Adrenal gland (tissue), 9 donors: ENCODE measurements at regions not wholly inside any gene's neighbourhood (a gene's known extent, or its start where the extent isn't known, plus 50 kb on each side); places are given as distances from the start of the nearest gene placed in this dataset.

Experiments used
- DNase-seq, 7 donors: peaks; one replicate each; pipeline ENCODE4 v3.0.0-alpha.2; 2019 to 2020
- H3K27ac ChIP-seq, 5 donors: fragments of 200-600 bp; sonication (generic) in 4 of 5; 1 replicate in 3 of 5; 2 replicates in 2 of 5; pipeline versions ENCODE4 v1.5.1 to v1.8.0; 2016 to 2020; ENCODE audit warnings: mild to moderate bottlenecking in 1 of 5
- H3K27me3 ChIP-seq: fragments of 200-600 bp; 2 replicates; pipeline ENCODE4 v1.8.0; 2021
- H3K36me3 ChIP-seq, 2 donors: fragments of 200-600 bp; replicated peaks in 1 of 2; 1 replicate in 1 of 2; 2 replicates in 1 of 2; pipeline versions ENCODE4 v1.5.1 to v1.8.0; 2018 to 2022
- H3K4me1 ChIP-seq, 2 donors: fragments of 200-600 bp; replicated peaks in 1 of 2; 1 replicate in 1 of 2; 2 replicates in 1 of 2; pipeline versions ENCODE4 v1.5.1 to v1.8.0; 2018 to 2021
- H3K4me3 ChIP-seq, 4 donors: fragments of 200-600 bp; sonication (generic) in 3 of 4; one replicate each; pipeline ENCODE4 v1.5.1; 2016 to 2018
- H3K9me3 ChIP-seq, 3 donors: fragments of 200-600 bp; sonication (generic) in 1 of 3; replicated peaks in 1 of 3; 1 replicate in 2 of 3; 2 replicates in 1 of 3; pipeline versions ENCODE4 v1.5.1 to v1.8.0; 2016 to 2021
- POLR2A ChIP-seq, 2 donors: fragments of 450-650 bp; IDR thresholded peaks; one replicate each; pipeline ENCODE4 v1.6.1; 2017; ENCODE audit warnings: antibody characterized with exemption in 2 of 2, mild to moderate bottlenecking in 2 of 2, moderate library complexity in 1 of 2
- WGBS, 4 donors: extraction: QIAGEN DNeasy Blood & Tissue Kit in 2 of 4; methylation state at CpG; one replicate each; pipeline versions ENCODE4 v1.1.5 to v1.1.7; 2013 to 2017; 5-methylcytosine and 5-hydroxymethylcytosine counted together
- intact Hi-C, 2 donors: fragments of 100-400 bp; cut with DNase I; formaldehyde crosslinking; loops; one replicate each; pipeline versions ENCODE4 v1.14.1 to v1.15.0; 2022 to 2023
- TF ChIP-seq, protein P1 (sequence below), 6 experiments: fragments of 450-650 bp in 4 of 6; fragments of 200-600 bp in 2 of 6; sonication (generic) in 1 of 6; IDR thresholded peaks; 1 replicate in 5 of 6; 2 replicates in 1 of 6; pipeline versions ENCODE4 v1.5.1 to v1.8.0; 2016 to 2021; ENCODE audit warnings: antibody characterized with exemption in 6 of 6, mild to moderate bottlenecking in 2 of 6, moderate library complexity in 1 of 6
- donor health status: healthy with polysubstance abuse.
- donor health status: Bipolar disorder and iron deficiency.
- donor health status: DM: yes; HTN: yes; CAD: no.
- donor health status: DM: no; HTN: no; CAD: no.
- donor health status: DM: no; HTN: no; CAD: no.

DNA sequence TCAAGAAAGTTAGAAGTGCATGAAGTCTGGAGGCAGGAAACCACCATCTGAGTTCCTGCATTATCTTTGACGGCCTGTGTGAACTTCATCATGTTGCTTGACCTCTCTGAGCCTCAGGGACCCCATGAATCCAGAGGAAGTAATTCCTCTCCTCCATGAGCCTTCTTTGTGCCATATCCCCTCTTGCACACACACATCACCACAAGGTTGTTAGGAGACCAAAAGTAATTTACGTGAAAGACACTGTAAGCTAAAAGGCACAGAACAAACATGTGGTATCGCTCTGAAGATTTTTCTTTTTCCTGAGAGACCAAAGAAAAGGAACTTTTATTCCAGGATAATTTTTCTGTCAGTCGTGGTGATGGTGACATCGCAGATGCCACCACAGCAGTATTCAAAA, 55.9 kb upstream of the BCL6 start:
- Histone ChIP-seq H3K4me1 (peaks cover 0 to under 1% of the 10 kb centered on the region in 2 donors), H3K4me3 (no peak overlapping the region), H3K27me3 (no peaks in the 10 kb centered on the region), H3K9me3 (no peaks in the 10 kb centered on the region), H3K27ac (no peak overlapping the region), H3K36me3 (no peaks in the 10 kb centered on the region)
- TF ChIP-seq, protein P1, sequence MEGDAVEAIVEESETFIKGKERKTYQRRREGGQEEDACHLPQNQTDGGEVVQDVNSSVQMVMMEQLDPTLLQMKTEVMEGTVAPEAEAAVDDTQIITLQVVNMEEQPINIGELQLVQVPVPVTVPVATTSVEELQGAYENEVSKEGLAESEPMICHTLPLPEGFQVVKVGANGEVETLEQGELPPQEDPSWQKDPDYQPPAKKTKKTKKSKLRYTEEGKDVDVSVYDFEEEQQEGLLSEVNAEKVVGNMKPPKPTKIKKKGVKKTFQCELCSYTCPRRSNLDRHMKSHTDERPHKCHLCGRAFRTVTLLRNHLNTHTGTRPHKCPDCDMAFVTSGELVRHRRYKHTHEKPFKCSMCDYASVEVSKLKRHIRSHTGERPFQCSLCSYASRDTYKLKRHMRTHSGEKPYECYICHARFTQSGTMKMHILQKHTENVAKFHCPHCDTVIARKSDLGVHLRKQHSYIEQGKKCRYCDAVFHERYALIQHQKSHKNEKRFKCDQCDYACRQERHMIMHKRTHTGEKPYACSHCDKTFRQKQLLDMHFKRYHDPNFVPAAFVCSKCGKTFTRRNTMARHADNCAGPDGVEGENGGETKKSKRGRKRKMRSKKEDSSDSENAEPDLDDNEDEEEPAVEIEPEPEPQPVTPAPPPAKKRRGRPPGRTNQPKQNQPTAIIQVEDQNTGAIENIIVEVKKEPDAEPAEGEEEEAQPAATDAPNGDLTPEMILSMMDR (IDR thresholded peaks at IDR 0.05), result no peak
- no peak for TF ChIP-seq POLR2A (IDR thresholded peaks at IDR 0.05)
- no peak for DNase-seq
- 87 to 93% (median 88%) methylated on average over 5 of the region's 5 CpGs for whole genome bisulfite sequencing, 4 donors
- intact Hi-C loops, result no loop called here

DNA sequence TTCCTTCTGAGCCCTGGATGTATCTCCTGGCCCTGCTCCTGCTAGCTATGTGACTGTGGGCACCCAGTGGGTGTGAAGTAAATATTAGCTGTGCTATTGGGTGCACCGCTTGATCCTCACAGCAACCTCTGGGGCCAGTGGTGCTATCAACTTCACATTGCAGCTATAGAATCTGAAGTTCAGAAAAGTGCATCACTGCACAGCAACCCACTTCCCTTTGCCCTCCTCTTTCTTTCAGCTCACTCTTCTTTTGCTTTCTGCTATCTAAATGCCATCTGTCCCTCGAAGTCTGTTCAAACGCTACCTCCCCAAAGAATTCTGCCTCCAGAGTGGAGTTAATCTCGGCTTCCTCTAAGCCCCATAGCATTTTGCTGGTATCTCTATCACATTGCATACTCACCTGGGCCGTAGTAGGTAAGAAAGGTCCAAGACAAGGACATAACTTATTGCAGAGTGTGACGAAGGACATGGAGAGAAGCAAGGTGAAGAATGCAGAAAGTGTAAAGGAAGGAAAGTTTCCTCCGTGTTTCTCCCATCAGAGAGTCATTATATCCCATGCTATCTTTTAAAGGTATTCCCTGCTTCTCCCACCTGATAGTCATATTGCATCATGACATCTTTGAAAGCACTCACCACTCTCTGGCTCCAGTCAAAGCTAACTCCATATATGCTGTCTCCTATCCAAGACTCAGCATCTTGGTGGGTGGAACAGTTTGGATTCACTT, 57.1 kb upstream of the BCL6 start:
- no peaks in the 10 kb centered on the region for H3K27me3 ChIP-seq
- H3K4me3 ChIP-seq, result no peak overlapping the region
- WGBS, 4 donors, result 87 to 89% (median 88%) methylated on average over 7 of the region's 7 CpGs
- TF ChIP-seq, protein P1 (IDR thresholded peaks at IDR 0.05), result no peak
- TF ChIP-seq POLR2A (IDR thresholded peaks at IDR 0.05), result no peak
- DNase-seq, result no peak
- no peaks in the 10 kb centered on the region for H3K4me1 ChIP-seq
- intact Hi-C loops, result no loop called here
- H3K9me3 ChIP-seq, result no peaks in the 10 kb centered on the region
- H3K27ac ChIP-seq, result no peak overlapping the region
- H3K36me3 ChIP-seq, result no peaks in the 10 kb centered on the region

DNA sequence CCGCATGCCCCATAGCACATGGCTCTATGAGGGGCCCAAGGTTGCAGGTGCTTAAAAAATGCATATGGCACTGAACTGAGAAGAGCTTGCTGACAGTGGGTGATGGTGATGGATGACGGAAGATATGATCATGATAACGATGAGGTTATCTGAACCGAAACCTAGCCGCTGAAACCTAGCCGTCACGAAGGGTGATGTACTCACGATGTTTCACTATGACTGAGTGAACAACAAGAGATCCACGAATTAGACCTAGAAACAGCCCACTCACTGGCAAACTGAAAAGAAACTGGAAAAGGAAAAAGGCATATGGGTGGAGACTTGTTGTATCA, 57.6 kb upstream of the BCL6 start:
- TF ChIP-seq, protein P1 (IDR thresholded peaks at IDR 0.05), result no peak
- no peak for TF ChIP-seq POLR2A (IDR thresholded peaks at IDR 0.05)
- Histone ChIP-seq H3K4me3 (no peak overlapping the region), H3K36me3 (no peaks in the 10 kb centered on the region), H3K4me1 (no peaks in the 10 kb centered on the region), H3K9me3 (no peaks in the 10 kb centered on the region), H3K27me3 (no peaks in the 10 kb centered on the region), H3K27ac (no peak overlapping the region)
- WGBS, 4 donors, result 85 to 87% (median 86%) methylated on average over 9 of the region's 9 CpGs
- intact Hi-C loops, result no loop called here
- no peak for DNase-seq

DNA sequence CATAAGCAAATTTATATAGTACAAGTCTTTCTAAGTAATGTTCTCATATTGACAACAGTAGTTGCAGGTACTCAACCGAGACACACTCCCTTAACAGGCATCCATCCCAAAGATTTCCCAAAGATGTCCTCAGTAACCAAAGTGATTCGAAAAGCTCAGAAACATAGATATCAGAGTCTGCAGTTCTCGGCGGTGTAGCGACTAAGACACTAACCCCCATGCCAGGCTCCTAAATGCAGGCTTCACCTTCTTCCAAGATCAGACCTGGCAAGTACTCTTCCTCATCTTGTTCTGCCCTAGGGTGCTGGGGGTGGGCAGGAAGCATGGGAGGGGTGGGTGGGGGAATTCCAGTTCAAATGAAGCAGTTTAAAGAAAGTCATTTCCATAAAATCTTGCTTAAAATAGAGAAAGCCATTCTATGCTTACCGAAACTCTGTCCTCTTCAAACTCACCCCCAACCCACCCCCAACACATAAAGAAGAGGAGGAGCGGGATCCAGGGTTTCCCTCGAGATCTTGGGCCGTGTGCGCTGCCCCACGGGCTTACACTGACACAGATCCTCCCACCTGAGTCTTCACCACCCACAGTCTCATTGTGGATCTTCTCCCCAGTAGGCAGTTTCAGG, 59.0 kb upstream of the BCL6 start:
- H3K4me1 ChIP-seq, result no peaks in the 10 kb centered on the region
- no peaks in the 10 kb centered on the region for H3K9me3 ChIP-seq
- H3K27me3 ChIP-seq, result no peaks in the 10 kb centered on the region
- H3K36me3 ChIP-seq, result no peaks in the 10 kb centered on the region
- H3K27ac ChIP-seq, result no peak overlapping the region
- no peak for TF ChIP-seq POLR2A (IDR thresholded peaks at IDR 0.05)
- TF ChIP-seq, protein P1 (IDR thresholded peaks at IDR 0.05), result no peak
- WGBS, 4 donors, result 88 to 93% (median 89%) methylated on average over 11 of the region's 11 CpGs
- no peak overlapping the region for H3K4me3 ChIP-seq
- DNase-seq, result no peak
- intact Hi-C loops, result no loop called here
